C1 segment of cervical spinal cord (tissue), 14 donors: ENCODE measurements at regions not wholly inside any gene's neighbourhood (a gene's known extent, or its start where the extent isn't known, plus 50 kb on each side); places are given as distances from the start of the nearest gene placed in this dataset.

Experiments used
- DNase-seq, 14 donors: peaks; one replicate each; lab custom pipeline; 2025; lab: John Stamatoyannopoulos, UW

GRCh38 chr20:20993372-20993771 lies 112.8 kb downstream of the LINC00237 start:
- DNase-seq, result no peak

GRCh38 chr20:20992686-20993360 lies 113.3 kb downstream of the LINC00237 start:
- DNase-seq, result no peak

GRCh38 chr20:20992277-20992676 lies 113.9 kb downstream of the LINC00237 start:
- DNase-seq, result no peak

- DNase-seq, result no peak
Observed at GRCh38 chr20:20989081-20989480, 117.1 kb downstream of the LINC00237 start.

- no peak for DNase-seq
Observed at GRCh38 chr20:20979934-20980333, 126.2 kb downstream of the LINC00237 start.

- DNase-seq, result no peak
Observed at GRCh38 chr20:20977786-20978185, 128.4 kb downstream of the LINC00237 start.

GRCh38 chr20:20972490-20972889 lies 133.7 kb downstream of the LINC00237 start:
- DNase-seq, result no peak

- DNase-seq, result no peak
Observed at GRCh38 chr20:20971810-20972209, 134.3 kb downstream of the LINC00237 start.

GRCh38 chr20:20970841-20971240 lies 135.3 kb downstream of the LINC00237 start:
- no peak for DNase-seq

GRCh38 chr20:20969701-20970280 lies 136.4 kb downstream of the LINC00237 start:
- no peak for DNase-seq

GRCh38 chr20:20967564-20968184 lies 138.5 kb downstream of the LINC00237 start:
- no peak for DNase-seq

GRCh38 chr20:20966171-20966570 lies 140.0 kb downstream of the LINC00237 start:
- DNase-seq, result no peak

- no peak for DNase-seq
Observed at GRCh38 chr20:20959031-20959755, 147.0 kb downstream of the LINC00237 start.

- peak in 13 of 14 donors; percentile 12 to 70 (median 45) for DNase-seq
Observed at GRCh38 chr20:20956513-20956931, 149.6 kb downstream of the LINC00237 start.

GRCh38 chr20:20955892-20956291 lies 150.3 kb downstream of the LINC00237 start:
- no peak for DNase-seq

GRCh38 chr20:20953738-20954618 lies 152.2 kb downstream of the LINC00237 start:
- DNase-seq, result peak in 1 of 14 donors; percentile 16

- no peak for DNase-seq
Observed at GRCh38 chr20:20950620-20951019, 155.5 kb downstream of the LINC00237 start.

GRCh38 chr20:20946122-20946759 lies 159.9 kb downstream of the LINC00237 start:
- no peak for DNase-seq

- DNase-seq, result no peak
Observed at GRCh38 chr20:20941468-20941889, 164.7 kb downstream of the LINC00237 start.

GRCh38 chr20:20939006-20939405 lies 167.2 kb downstream of the LINC00237 start:
- DNase-seq, result no peak

- no peak for DNase-seq
Observed at GRCh38 chr20:20938599-20938998, 167.6 kb downstream of the LINC00237 start.
